ENCODE measurements at regions not wholly inside any gene's neighbourhood (a gene's known extent, or its start where the extent isn't known, plus 50 kb on each side); places are given as distances from the start of the nearest gene placed in this dataset.
"Not testable (repeated sequence)": the region's sequence is repeated elsewhere in the genome, so short reads cannot be mapped to it uniquely, and the experiment has no call there.

DNA sequence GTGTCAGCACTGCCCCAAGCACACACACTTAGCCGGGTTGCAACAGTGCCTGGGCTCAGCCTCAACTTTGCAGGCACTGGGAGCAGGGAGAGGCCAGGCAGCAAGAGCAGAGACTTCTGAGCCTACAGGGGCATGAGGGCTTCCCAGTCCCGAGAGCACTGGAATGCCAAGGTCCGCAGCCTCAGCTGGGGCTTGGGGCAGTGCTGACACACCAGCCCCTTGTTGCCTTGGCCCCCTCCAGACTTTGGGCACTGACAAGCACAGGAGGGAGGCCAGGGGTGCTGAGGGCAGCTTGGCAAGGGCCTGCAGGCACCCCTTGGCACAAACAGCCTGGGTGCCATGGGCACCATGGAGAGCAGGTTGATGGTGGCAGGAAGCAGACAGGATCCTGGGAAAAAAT, 531.1 kb upstream of the SLC39A10 start:
- TF ChIP-seq, protein P1, sequence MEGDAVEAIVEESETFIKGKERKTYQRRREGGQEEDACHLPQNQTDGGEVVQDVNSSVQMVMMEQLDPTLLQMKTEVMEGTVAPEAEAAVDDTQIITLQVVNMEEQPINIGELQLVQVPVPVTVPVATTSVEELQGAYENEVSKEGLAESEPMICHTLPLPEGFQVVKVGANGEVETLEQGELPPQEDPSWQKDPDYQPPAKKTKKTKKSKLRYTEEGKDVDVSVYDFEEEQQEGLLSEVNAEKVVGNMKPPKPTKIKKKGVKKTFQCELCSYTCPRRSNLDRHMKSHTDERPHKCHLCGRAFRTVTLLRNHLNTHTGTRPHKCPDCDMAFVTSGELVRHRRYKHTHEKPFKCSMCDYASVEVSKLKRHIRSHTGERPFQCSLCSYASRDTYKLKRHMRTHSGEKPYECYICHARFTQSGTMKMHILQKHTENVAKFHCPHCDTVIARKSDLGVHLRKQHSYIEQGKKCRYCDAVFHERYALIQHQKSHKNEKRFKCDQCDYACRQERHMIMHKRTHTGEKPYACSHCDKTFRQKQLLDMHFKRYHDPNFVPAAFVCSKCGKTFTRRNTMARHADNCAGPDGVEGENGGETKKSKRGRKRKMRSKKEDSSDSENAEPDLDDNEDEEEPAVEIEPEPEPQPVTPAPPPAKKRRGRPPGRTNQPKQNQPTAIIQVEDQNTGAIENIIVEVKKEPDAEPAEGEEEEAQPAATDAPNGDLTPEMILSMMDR (conservative IDR thresholded peaks at IDR 0.05; ENCODE audit: low read length) = not testable (repeated sequence)
- TF ChIP-seq EZH2phosphoT487 (IDR thresholded peaks at IDR 0.05; ENCODE audit: borderline replicate concordance, low read depth, low read length) = not testable (repeated sequence)
